Adipocyte (in vitro differentiated cells): ENCODE measurements at regions not wholly inside any gene's neighbourhood (a gene's known extent, or its start where the extent isn't known, plus 50 kb on each side); places are given as distances from the start of the nearest gene placed in this dataset.
"Not testable (repeated sequence)": the region's sequence is repeated elsewhere in the genome, so short reads cannot be mapped to it uniquely, and the experiment has no call there.

Source experiments
- DNase-seq: peaks from one replicate; pipeline ENCODE4 v3.0.0-alpha.2; 2015; ENCODE audit warnings: low read depth
- H3K27me3 ChIP-seq: replicated peaks from 2 replicates; pipeline ENCODE4 v1.7.0; 2013; ENCODE audit warnings: mild to moderate bottlenecking, low read length, moderate library complexity; ENCODE audit not compliant: control insufficient read depth, insufficient read depth
- H3K36me3 ChIP-seq: 2 replicates; pipeline ENCODE4 v1.7.0; 2013; ENCODE audit warnings: low read length, mild to moderate bottlenecking, moderate library complexity; ENCODE audit not compliant: control insufficient read depth, insufficient read depth, severe bottlenecking
- H3K4me1 ChIP-seq: 2 replicates; pipeline ENCODE4 v1.7.0; 2013; ENCODE audit warnings: mild to moderate bottlenecking, low read length, moderate library complexity; ENCODE audit not compliant: control insufficient read depth, insufficient read depth
- H3K4me3 ChIP-seq: 2 replicates; pipeline ENCODE4 v1.7.0; 2013; ENCODE audit warnings: mild to moderate bottlenecking, low read length, moderate library complexity
- H3K9ac ChIP-seq: 2 replicates; pipeline ENCODE4 v1.7.0; 2013; ENCODE audit warnings: mild to moderate bottlenecking, low read length, moderate library complexity
- H3K9me3 ChIP-seq: 2 replicates; pipeline ENCODE4 v1.7.0; 2013; ENCODE audit warnings: mild to moderate bottlenecking, low read length, moderate library complexity; ENCODE audit not compliant: control insufficient read depth

DNA sequence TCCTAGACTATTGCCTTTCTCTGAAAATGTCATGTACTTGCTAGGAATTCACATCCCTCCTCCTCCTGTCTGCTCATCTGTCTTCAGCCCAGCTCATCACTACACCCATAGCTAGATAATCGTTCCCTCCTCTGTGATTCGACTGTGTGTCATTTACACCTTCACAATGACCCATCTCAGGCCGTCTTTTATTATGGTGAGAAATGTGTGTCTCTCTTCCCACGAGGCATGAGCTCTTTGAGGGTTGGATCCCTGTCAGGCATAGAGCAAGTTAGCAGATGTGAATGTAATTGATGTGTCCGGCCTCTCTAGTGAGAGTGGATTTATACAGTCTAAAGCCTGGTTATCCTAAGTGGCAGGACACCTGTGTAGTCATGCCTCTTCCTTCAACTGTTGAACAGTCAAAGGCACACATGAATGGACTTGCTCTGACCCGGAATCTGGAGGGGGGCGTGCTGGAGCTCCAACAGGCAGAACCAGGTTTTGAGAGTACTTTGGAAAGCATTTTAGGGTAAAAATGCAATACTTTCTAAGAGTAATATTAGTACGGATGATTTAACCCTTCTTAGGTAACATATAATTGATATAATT lies 182.1 kb downstream of the UTRN start:
- no peak overlapping the region for H3K4me3 ChIP-seq
- no peaks in the 10 kb centered on the region for H3K4me1 ChIP-seq
- no peak for DNase-seq
- no peaks in the 10 kb centered on the region for H3K9me3 ChIP-seq
- no peak overlapping the region for H3K9ac ChIP-seq
- peaks cover 69% of the 10 kb centered on the region for H3K36me3 ChIP-seq
- H3K27me3 ChIP-seq, result no peaks in the 10 kb centered on the region

DNA sequence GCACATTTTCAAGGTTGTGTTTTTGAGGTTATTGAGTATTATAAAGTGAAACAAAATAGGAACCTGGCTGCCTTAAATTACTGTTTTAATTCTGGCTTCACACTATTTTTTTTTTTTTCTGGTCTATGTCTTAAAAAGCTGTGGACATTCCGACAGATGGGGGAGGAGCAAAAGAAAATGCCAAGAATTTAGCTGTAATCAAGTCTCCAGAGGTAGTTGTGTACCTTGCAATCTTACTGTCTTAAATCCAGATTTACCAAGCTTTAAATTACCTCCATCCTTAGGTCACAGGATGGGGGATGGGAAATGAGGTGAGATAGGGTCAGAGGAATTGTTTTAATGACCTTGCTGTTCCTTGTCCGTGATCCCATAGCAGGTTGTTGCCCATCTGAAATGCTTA lies 182.8 kb downstream of the UTRN start:
- Histone ChIP-seq H3K4me3 (no peak overlapping the region), H3K4me1 (no peaks in the 10 kb centered on the region), H3K36me3 (peaks cover 66% of the 10 kb centered on the region), H3K9me3 (no peaks in the 10 kb centered on the region), H3K9ac (no peak overlapping the region), H3K27me3 (no peaks in the 10 kb centered on the region)
- DNase-seq, result no peak

DNA sequence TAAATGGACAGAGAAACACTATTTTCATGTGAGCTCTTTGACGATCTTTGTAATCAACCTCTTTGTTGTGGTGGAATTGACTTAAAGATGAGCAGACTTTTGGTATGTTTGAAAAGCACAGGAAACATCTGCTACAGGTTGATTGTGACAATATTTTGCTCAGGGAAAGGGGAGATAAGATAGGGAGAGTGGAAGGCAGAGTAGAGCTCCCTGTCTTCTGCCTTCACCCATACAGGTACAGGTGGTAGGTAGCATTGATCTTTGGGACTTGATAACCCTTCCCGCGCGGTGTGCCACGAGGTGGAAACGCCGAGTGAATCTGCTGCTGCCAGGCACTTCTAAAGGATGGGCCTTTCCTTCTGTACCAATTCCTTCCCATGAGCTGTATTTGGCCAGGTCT lies 183.6 kb downstream of the UTRN start:
- H3K9me3 ChIP-seq, result no peaks in the 10 kb centered on the region
- H3K27me3 ChIP-seq, result no peaks in the 10 kb centered on the region
- peaks cover 67% of the 10 kb centered on the region for H3K36me3 ChIP-seq
- no peak overlapping the region for H3K9ac ChIP-seq
- no peak overlapping the region for H3K4me3 ChIP-seq
- no peak for DNase-seq
- no peaks in the 10 kb centered on the region for H3K4me1 ChIP-seq

DNA sequence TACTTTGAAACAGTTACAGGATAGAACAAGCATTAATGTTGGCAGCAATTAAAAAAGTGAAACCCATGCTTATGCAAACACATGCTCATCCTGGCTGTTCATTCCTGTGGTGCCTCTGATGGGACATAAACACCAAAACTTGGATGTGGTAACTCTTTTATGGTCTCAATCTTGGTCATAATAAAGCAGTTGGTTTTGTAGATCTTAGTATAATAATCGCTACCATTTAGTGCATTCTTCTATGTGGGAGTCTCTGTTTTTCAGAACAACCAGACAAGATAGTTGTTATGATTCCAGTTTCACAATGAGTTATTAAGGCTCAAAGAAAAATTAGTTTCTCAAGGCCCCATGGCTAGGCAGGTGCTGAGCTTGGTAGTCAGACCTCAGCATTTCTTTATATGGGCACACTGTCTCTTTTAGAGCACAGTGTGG lies 184.0 kb downstream of the UTRN start:
- no peaks in the 10 kb centered on the region for H3K4me1 ChIP-seq
- no peak overlapping the region for H3K4me3 ChIP-seq
- no peaks in the 10 kb centered on the region for H3K9me3 ChIP-seq
- no peaks in the 10 kb centered on the region for H3K27me3 ChIP-seq
- peaks cover 66% of the 10 kb centered on the region for H3K36me3 ChIP-seq
- H3K9ac ChIP-seq, result no peak overlapping the region
- no peak for DNase-seq

DNA sequence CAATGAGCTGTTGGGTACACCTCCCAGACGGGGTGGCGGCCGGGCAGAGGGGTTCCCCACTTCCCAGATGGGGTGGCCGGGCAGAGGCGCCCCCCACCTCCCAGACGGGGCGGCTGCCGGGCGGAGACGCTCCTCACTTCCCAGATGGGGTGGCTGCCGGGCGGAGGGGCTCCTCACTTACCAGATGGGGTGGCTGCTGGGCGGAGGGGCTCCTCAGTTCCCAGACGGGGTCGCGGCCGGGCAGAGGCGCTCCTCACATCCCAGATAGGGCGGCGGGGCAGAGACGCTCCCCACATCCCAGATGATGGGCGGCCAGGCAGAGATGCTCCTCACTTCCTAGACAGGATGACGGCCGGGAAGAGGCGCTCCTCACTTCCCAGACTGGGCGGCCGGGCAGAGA lies 185.1 kb downstream of the UTRN start:
- not testable (repeated sequence) for H3K27me3 ChIP-seq, H3K4me3 ChIP-seq, DNase-seq, H3K9me3 ChIP-seq, H3K4me1 ChIP-seq, H3K9ac ChIP-seq
- peaks cover 68% of the 10 kb centered on the region for H3K36me3 ChIP-seq

DNA sequence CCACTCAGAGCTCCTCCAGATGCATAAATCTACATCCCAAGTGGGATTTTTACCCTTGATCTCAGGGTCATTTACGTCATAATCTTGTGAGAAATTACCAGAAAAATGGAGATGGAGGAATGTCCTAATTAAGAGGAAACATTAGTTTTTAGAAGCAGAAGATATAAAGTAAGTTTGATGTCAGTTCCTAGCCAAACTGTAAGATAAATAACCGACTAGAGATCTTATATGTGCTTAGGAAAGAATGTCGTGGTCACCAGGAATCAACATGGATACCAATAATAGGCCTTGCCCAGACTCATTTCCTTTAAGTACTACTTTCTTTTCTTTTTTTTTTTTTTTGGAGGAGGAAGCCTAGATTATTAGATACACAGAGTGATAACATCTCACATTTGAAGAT lies 186.9 kb downstream of the UTRN start:
- Histone ChIP-seq H3K9me3 (no peaks in the 10 kb centered on the region), H3K4me3 (no peak overlapping the region), H3K36me3 (peaks cover 66% of the 10 kb centered on the region), H3K4me1 (no peaks in the 10 kb centered on the region), H3K9ac (no peak overlapping the region), H3K27me3 (no peaks in the 10 kb centered on the region)
- DNase-seq, result peak; percentile 12

DNA sequence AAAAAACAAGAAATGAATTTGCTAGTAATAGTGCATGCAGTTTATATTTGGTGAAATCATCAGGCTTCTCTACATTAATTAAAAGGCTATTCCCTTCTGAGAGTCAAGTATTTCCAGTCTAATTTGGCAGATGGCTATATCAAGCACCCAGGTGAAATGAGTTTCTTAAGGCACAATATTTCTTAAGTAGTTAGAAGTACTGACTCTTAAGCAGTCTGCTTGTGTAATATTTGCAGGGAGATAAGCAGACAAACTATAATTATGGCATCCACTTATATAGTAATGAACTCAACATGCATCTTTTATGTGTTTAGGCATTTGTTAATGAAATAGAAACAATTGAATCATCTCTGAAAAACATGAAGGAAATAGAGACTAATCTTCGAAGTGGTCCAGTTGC lies 189.2 kb downstream of the UTRN start:
- Histone ChIP-seq H3K36me3 (peaks cover 57% of the 10 kb centered on the region), H3K9me3 (no peaks in the 10 kb centered on the region), H3K4me3 (no peak overlapping the region), H3K4me1 (peaks cover 16% of the 10 kb centered on the region), H3K27me3 (no peaks in the 10 kb centered on the region), H3K9ac (no peak overlapping the region)
- no peak for DNase-seq

DNA sequence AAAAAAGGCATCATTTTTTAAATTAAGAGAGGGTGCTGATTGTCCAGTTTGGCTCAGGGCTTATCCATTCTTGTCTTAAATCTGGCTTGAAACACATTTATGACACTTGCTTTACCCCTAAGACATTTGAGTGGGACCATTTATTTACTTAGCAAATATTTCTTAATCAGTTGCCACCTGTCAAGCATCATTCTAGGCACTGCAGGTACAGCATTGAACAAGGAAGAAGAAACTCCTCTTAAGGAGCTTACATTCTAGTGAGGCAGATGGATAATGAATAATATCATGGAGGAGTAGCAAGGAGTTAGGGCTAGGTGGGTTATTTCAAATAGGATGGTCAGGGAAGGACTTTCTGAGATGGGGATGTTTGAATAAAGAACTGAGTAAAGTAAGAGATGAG lies 189.8 kb downstream of the UTRN start:
- Histone ChIP-seq H3K36me3 (peaks cover 59% of the 10 kb centered on the region), H3K4me3 (no peak overlapping the region), H3K4me1 (peaks cover 16% of the 10 kb centered on the region), H3K27me3 (no peaks in the 10 kb centered on the region), H3K9ac (no peak overlapping the region), H3K9me3 (no peaks in the 10 kb centered on the region)
- DNase-seq, result no peak

DNA sequence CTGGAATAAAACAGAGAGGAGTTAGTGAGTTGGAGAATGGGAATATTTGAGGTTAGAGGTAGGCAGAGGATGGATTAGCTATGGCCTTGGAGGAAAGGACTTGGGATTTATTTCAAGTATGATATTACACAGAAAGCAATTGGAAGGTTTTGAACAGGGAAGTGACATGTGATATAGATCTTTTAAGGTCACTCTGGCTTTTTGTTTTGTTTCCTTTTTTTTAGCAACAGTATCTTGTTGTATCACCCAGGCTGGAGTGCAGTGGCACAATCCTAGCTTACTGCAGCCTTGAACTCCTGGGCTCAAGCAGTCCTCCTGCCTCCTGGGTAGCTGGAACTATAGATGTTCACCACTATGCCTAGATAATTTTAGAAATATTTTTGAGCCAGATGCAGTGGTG lies 190.3 kb downstream of the UTRN start:
- Histone ChIP-seq H3K36me3 (peaks cover 64% of the 10 kb centered on the region), H3K9ac (no peak overlapping the region), H3K4me1 (peaks cover 16% of the 10 kb centered on the region), H3K4me3 (no peak overlapping the region), H3K9me3 (no peaks in the 10 kb centered on the region), H3K27me3 (no peaks in the 10 kb centered on the region)
- no peak for DNase-seq

DNA sequence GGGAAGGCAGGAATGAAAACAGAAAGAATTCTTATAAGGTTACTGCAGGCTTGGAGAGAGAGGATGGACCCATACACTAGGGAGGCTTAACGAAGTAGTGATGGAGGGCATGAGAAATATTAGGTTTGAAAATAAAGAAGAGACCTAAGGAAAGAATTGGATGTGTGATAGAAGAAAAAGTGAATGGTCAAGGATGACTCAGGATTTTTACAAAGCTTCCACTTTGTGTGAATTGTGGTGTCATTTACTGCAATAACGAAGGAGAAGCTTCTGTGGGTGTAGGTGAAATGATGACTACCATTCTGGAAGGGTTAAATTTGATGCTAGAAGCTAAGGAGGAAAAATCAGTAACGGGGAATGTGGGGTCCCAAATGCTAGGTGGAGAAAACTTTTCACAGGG lies 191.2 kb downstream of the UTRN start:
- Histone ChIP-seq H3K36me3 (peaks cover 68% of the 10 kb centered on the region), H3K27me3 (no peaks in the 10 kb centered on the region), H3K9ac (no peak overlapping the region), H3K4me3 (no peak overlapping the region), H3K4me1 (peaks cover 16% of the 10 kb centered on the region), H3K9me3 (no peaks in the 10 kb centered on the region)
- no peak for DNase-seq

DNA sequence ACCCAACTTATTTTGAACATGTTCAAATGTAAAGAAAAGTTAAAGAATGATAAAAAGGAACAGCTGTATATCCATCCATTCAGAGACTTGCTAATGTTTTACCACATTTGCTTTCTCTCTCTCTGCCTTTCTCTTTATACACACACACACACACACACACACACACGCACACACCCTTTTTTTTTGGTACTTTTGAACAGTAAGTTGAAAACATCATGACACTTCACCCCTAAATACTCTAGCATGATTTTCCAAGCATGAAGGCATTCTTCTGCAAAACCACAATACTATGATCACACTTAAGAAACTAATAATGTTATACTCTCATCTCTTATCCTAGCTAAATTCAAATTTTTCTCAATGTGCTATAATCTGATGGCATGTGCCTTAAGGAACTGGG lies 192.3 kb downstream of the UTRN start:
- Histone ChIP-seq H3K27me3 (no peaks in the 10 kb centered on the region), H3K9me3 (no peaks in the 10 kb centered on the region), H3K9ac (no peak overlapping the region), H3K4me1 (peaks cover 16% of the 10 kb centered on the region), H3K4me3 (no peak overlapping the region), H3K36me3 (peaks cover 57% of the 10 kb centered on the region)
- peak; percentile 57 for DNase-seq

DNA sequence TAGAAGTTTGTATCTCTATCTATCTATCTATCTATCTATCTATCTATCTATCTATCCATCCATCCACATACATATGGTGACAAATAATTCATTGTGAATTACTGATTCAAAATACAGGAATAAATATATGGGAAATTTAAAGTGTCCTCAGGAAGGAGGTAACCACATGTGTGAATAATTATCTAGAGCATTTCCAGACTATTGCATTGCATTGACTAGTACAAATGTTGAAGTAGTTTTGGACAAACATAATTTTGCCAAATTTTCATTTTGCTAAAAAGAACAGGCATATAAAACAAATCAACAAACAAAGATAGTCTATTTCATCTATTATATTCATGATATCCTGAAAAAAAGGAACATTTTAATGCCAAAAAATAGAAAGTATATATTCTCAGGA lies 192.7 kb downstream of the UTRN start:
- peak; percentile 63 for DNase-seq
- Histone ChIP-seq H3K4me1 (peaks cover 16% of the 10 kb centered on the region), H3K4me3 (no peak overlapping the region), H3K9me3 (no peaks in the 10 kb centered on the region), H3K27me3 (no peaks in the 10 kb centered on the region), H3K36me3 (peaks cover 57% of the 10 kb centered on the region), H3K9ac (no peak overlapping the region)
